Hepatocyte (in vitro differentiated cells): ENCODE measurements at regions not wholly inside any gene's neighbourhood (a gene's known extent, or its start where the extent isn't known, plus 50 kb on each side); places are given as distances from the start of the nearest gene placed in this dataset.
"Not testable (repeated sequence)": the region's sequence is repeated elsewhere in the genome, so short reads cannot be mapped to it uniquely, and the experiment has no call there.

ENCODE experiments used
- EZH2 ChIP-seq: fragments of 200-600 bp; sonication (generic); IDR thresholded peaks from 2 replicates; pipeline ENCODE4 v1.6.1; 2016; ENCODE audit warnings: antibody characterized with exemption, mild to moderate bottlenecking, borderline replicate concordance
- EZH2phosphoT487 ChIP-seq: fragments of 200-600 bp; sonication (generic); IDR thresholded peaks from one replicate; pipeline ENCODE4 v1.6.1; 2018; ENCODE audit warnings: antibody characterized with exemption, mild to moderate bottlenecking, low read depth, moderate library complexity; ENCODE audit not compliant: unreplicated experiment, severe bottlenecking
- TF ChIP-seq, protein P1 (sequence below): fragments of 200-600 bp; sonication (generic); IDR thresholded peaks from 2 replicates; pipeline ENCODE4 v1.5.1; 2016; ENCODE audit warnings: antibody characterized with exemption, mild to moderate bottlenecking; ENCODE audit not compliant: poor library complexity

DNA sequence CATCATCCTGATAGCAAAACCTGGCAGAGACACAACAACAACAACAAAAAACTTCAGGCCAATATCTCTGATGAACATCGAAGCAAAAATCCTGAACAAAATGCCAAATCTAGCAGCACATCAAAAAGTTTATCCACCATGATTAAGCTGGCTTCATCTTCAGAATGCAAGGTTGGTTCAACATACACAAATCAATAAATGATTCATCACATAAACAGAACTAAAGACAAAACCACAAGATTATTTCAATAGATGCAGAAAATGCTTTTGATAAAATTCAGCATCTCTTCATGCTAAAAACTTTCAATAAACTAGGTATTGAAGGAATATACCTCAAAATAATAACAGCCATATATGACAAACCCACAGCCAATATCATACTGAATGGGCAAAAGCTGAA, 109.2 kb downstream of the NR4A2 start:
- TF ChIP-seq, protein P1, sequence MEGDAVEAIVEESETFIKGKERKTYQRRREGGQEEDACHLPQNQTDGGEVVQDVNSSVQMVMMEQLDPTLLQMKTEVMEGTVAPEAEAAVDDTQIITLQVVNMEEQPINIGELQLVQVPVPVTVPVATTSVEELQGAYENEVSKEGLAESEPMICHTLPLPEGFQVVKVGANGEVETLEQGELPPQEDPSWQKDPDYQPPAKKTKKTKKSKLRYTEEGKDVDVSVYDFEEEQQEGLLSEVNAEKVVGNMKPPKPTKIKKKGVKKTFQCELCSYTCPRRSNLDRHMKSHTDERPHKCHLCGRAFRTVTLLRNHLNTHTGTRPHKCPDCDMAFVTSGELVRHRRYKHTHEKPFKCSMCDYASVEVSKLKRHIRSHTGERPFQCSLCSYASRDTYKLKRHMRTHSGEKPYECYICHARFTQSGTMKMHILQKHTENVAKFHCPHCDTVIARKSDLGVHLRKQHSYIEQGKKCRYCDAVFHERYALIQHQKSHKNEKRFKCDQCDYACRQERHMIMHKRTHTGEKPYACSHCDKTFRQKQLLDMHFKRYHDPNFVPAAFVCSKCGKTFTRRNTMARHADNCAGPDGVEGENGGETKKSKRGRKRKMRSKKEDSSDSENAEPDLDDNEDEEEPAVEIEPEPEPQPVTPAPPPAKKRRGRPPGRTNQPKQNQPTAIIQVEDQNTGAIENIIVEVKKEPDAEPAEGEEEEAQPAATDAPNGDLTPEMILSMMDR, result not testable (repeated sequence)
- TF ChIP-seq EZH2phosphoT487, EZH2: not testable (repeated sequence)
